ENCODE measurements at regions not wholly inside any gene's neighbourhood (a gene's known extent, or its start where the extent isn't known, plus 50 kb on each side); places are given as distances from the start of the nearest gene placed in this dataset.

GRCh38 chr16:60302676-60303075 is 1568.6 kb upstream of the GOT2 start:
- Histone ChIP-seq H3K36me3 (replicated peaks in 1 of 2; ENCODE audit: control insufficient read depth in 1 of 2, insufficient read depth in 2 of 2, low read length in 1 of 2) (no peaks in the 10 kb centered on the region), H3K27me3 (ENCODE audit: insufficient read depth) (no peaks in the 10 kb centered on the region), H3K4me2 (no peak overlapping the region), H3K9me2 (no peaks in the 10 kb centered on the region), H2AFZ (ENCODE audit: low read depth) (no peak overlapping the region), H3K79me2 (ENCODE audit: insufficient read depth) (no peaks in the 10 kb centered on the region), H3F3A (replicated peaks; ENCODE audit: insufficient read depth) (no peaks in the 10 kb centered on the region), H3K27ac (ENCODE audit: low read depth in 2 of 2, low read length in 1 of 2) (no peak overlapping the region), H3K9ac (no peak overlapping the region), H3K9me3 (no peaks in the 10 kb centered on the region), H3K4me1 (ENCODE audit: control insufficient read depth in 1 of 2, insufficient read depth in 2 of 2, low read depth in 1 of 2, low read length in 1 of 2) (no peaks in the 10 kb centered on the region), H3K4me3 (ENCODE audit: low read depth in 2 of 2, low read length in 1 of 2) (no peak overlapping the region), H4K20me1 (ENCODE audit: insufficient read depth) (no peaks in the 10 kb centered on the region)
- POLR2A ChIA-PET = no interaction called here
- TF ChIP-seq POLR2AphosphoS5 (IDR thresholded peaks at IDR 0.05; ENCODE audit: low read depth, low read length) (no peak), EZH2phosphoT487 (IDR thresholded peaks at IDR 0.05; ENCODE audit: borderline replicate concordance, low read depth) (no peak), FOSL2 (IDR thresholded peaks at IDR 0.05; ENCODE audit: borderline replicate concordance, low read depth) (no peak), USF2 (IDR thresholded peaks at IDR 0.05; ENCODE audit: borderline replicate concordance, low read depth, low read length) (no peak), ELF1 (IDR thresholded peaks at IDR 0.05) (no peak), GABPA (IDR thresholded peaks at IDR 0.05; ENCODE audit: low read depth) (no peak), IRF3 (IDR thresholded peaks at IDR 0.05; ENCODE audit: low read depth, low read length) (no peak), MXI1 (IDR thresholded peaks at IDR 0.05; ENCODE audit: low read depth, low read length) (no peak), MAX (IDR thresholded peaks at IDR 0.05; ENCODE audit: low read depth) (no peak), USF1 (IDR thresholded peaks at IDR 0.05; ENCODE audit: borderline replicate concordance, low read depth) (no peak), SIN3A (IDR thresholded peaks at IDR 0.05; ENCODE audit: borderline replicate concordance, low read depth, low read length) (no peak), NRF1 (IDR thresholded peaks at IDR 0.05; ENCODE audit: low read depth, low read length) (no peak), TAF1 (IDR thresholded peaks at IDR 0.05; ENCODE audit: borderline replicate concordance, low read depth, low read length) (no peak), EP300 (IDR thresholded peaks at IDR 0.05; ENCODE audit: borderline replicate concordance in 1 of 2, low read depth in 1 of 2, low read length in 1 of 2) (no peak), RAD21 (IDR thresholded peaks at IDR 0.05; ENCODE audit: low read length) (no peak), MEF2A (IDR thresholded peaks at IDR 0.05; ENCODE audit: borderline replicate concordance, low read depth) (no peak), ZBTB33 (IDR thresholded peaks at IDR 0.05; ENCODE audit: borderline replicate concordance, low read depth) (no peak), TCF12 (IDR thresholded peaks at IDR 0.05) (no peak), CTCF (IDR thresholded peaks at IDR 0.05) (no peak)
- CTCF ChIA-PET = no interaction called here
- no peak for DNase-seq
- 23% methylated on average over 2 of the region's 2 CpGs for WGBS (ENCODE audit: low lambda C conversion rate)

Data from SK-N-SH (cell line).